ENCODE measurements at regions not wholly inside any gene's neighbourhood (a gene's known extent, or its start where the extent isn't known, plus 50 kb on each side); places are given as distances from the start of the nearest gene placed in this dataset.

GRCh38 chr7:17131060-17131345, 167.4 kb upstream of the AHR start:
- TF ChIP-seq CTCF (IDR thresholded peaks at IDR 0.05 in 2 of 3, conservative IDR thresholded peaks at IDR 0.05 in 1 of 3; ENCODE audit: borderline replicate concordance in 1 of 3, insufficient read depth in 1 of 3, low read depth in 2 of 3, low read length in 2 of 3) (no peak), SRF (IDR thresholded peaks at IDR 0.05; ENCODE audit: low read depth) (no peak), POLR2A (IDR thresholded peaks at IDR 0.05; ENCODE audit: borderline replicate concordance, extremely low read depth, insufficient read depth, insufficient read length) (no peak), EGR1 (IDR thresholded peaks at IDR 0.05; ENCODE audit: low read depth) (no peak), CEBPB (IDR thresholded peaks at IDR 0.05; ENCODE audit: low read depth) (no peak), REST (IDR thresholded peaks at IDR 0.05; ENCODE audit: low read depth) (no peak), EZH2phosphoT487 (IDR thresholded peaks at IDR 0.05; ENCODE audit: borderline replicate concordance) (no peak), ZNF274 (IDR thresholded peaks at IDR 0.05; ENCODE audit: low read depth, low read length) (no peak), POLR2AphosphoS5 (IDR thresholded peaks at IDR 0.05; ENCODE audit: low read depth, low read length) (no peak), MAX (IDR thresholded peaks at IDR 0.05) (no peak), YY1 (IDR thresholded peaks at IDR 0.05; ENCODE audit: extremely low read depth, insufficient replicate concordance, low read depth, low read length) (no peak), TCF7L2 (IDR thresholded peaks at IDR 0.05; ENCODE audit: borderline replicate concordance, extremely low read depth, insufficient read depth, insufficient read length) (no peak)

All from HCT116 (cell line).